Esophagus muscularis mucosa (tissue), 4 donors: ENCODE measurements at regions not wholly inside any gene's neighbourhood (a gene's known extent, or its start where the extent isn't known, plus 50 kb on each side); places are given as distances from the start of the nearest gene placed in this dataset.

Experiments
- EP300 ChIP-seq: sonication (generic); formaldehyde crosslinking; IDR thresholded peaks from one replicate; pipeline ENCODE4 v1.6.1; 2017; ENCODE audit warnings: antibody characterized with exemption
- POLR2A ChIP-seq: fragments of 450-650 bp; IDR thresholded peaks from one replicate; pipeline ENCODE4 v1.6.1; 2017; ENCODE audit warnings: antibody characterized with exemption, moderate library complexity, mild to moderate bottlenecking, low read depth
- POLR2AphosphoS5 ChIP-seq, 2 donors: sonication (generic); formaldehyde crosslinking; IDR thresholded peaks; one replicate each; pipeline ENCODE4 v1.6.1; 2017; ENCODE audit warnings: antibody characterized with exemption in 2 of 2
- TF ChIP-seq, protein P1 (sequence below), 3 experiments: fragments of 200-600 bp in 2 of 3; fragments of 450-650 bp in 1 of 3; sonication (generic) in 2 of 3; IDR thresholded peaks; one replicate each; pipeline ENCODE4 v1.5.1; 2017 to 2019; ENCODE audit warnings: antibody characterized with exemption in 3 of 3, mild to moderate bottlenecking in 2 of 3, moderate library complexity in 1 of 3

DNA sequence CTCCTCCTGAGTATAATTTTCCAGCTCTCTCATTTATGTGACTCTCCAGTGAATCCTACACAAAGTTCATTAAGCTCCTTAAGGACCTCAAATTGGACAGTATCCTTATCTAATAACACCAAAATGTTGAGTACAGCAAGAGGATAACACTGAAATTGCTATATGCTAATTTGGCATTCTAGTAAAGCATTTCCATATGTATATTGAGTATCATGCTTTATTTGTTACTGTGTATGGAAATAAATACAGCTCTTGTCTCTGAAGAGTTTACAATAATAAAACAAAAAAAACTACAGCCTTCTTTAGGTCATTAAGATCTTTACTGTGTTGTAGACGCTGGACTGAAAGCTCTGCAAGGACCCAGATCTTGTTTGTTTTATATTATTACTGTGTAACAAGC, 1341.3 kb downstream of the ROBO1 start:
- TF ChIP-seq POLR2A (no peak), POLR2AphosphoS5 (IDR thresholded peaks at IDR 0.05) (no peak), EP300 (no peak)
- TF ChIP-seq, protein P1, sequence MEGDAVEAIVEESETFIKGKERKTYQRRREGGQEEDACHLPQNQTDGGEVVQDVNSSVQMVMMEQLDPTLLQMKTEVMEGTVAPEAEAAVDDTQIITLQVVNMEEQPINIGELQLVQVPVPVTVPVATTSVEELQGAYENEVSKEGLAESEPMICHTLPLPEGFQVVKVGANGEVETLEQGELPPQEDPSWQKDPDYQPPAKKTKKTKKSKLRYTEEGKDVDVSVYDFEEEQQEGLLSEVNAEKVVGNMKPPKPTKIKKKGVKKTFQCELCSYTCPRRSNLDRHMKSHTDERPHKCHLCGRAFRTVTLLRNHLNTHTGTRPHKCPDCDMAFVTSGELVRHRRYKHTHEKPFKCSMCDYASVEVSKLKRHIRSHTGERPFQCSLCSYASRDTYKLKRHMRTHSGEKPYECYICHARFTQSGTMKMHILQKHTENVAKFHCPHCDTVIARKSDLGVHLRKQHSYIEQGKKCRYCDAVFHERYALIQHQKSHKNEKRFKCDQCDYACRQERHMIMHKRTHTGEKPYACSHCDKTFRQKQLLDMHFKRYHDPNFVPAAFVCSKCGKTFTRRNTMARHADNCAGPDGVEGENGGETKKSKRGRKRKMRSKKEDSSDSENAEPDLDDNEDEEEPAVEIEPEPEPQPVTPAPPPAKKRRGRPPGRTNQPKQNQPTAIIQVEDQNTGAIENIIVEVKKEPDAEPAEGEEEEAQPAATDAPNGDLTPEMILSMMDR (IDR thresholded peaks at IDR 0.05) = no peak
